IMR-90 (cell line): ENCODE measurements at regions not wholly inside any gene's neighbourhood (a gene's known extent, or its start where the extent isn't known, plus 50 kb on each side); places are given as distances from the start of the nearest gene placed in this dataset.

ENCODE experiments used
- ATAC-seq: fragments of 200-7000 bp; cut with Tn5 transposase; 2 replicates; pipeline ENCODE4 v1.9.1; 2020; ENCODE audit warnings: low read depth, mild to moderate bottlenecking, moderate library complexity
- BruUV-seq: library from RNA; stranded (reverse); fragments of 400-500 nt; replicated peaks from 2 replicates; lab custom pipeline; 2021; lab: Mats Ljungman, UMichigan
- CTCF ChIA-PET: fragments of 300-600 bp; formaldehyde crosslinking; extraction: SDS; loops from one replicate; lab custom pipeline; 2021; ENCODE audit warnings: antibody characterized with exemption; lab: Yijun Ruan, JAX
- POLR2A ChIA-PET: fragments of 300-600 bp; sonication (Branson Sonifier 250); formaldehyde crosslinking; loops from one replicate; lab custom pipeline; 2022; ENCODE audit warnings: antibody characterized with exemption; ENCODE audit not compliant: unreplicated experiment; lab: Charles Lee
- DNase-seq: peaks from one replicate; pipeline ENCODE4 v3.0.0; 2013
- H2AFZ ChIP-seq: replicated peaks from 2 replicates; pipeline ENCODE3; 2013; ENCODE audit warnings: low read length, mild to moderate bottlenecking; ENCODE audit not compliant: poor library complexity
- H2AK5ac ChIP-seq: 2 replicates; pipeline ENCODE4 v1.6.1; 2013; ENCODE audit warnings: low read depth, low read length, inconsistent platforms
- H2AK9ac ChIP-seq: replicated peaks from 2 replicates; pipeline ENCODE3; 2013; ENCODE audit warnings: mild to moderate bottlenecking, low read depth, low read length, moderate library complexity; ENCODE audit not compliant: poor library complexity
- H2BK120ac ChIP-seq: 2 replicates; pipeline ENCODE4 v1.6.1; 2013; ENCODE audit warnings: low read depth, low read length, inconsistent platforms
- H2BK15ac ChIP-seq: 3 replicates; pipeline ENCODE4 v1.6.1; 2013; ENCODE audit warnings: low read depth, low read length, inconsistent platforms
- H2BK20ac ChIP-seq: 2 replicates; pipeline ENCODE4 v1.6.1; 2013; ENCODE audit warnings: low read depth, mild to moderate bottlenecking, inconsistent platforms, low read length, moderate library complexity
- H2BK5ac ChIP-seq: 2 replicates; pipeline ENCODE4 v1.6.1; 2013; ENCODE audit warnings: mild to moderate bottlenecking, low read depth, low read length, inconsistent platforms; ENCODE audit not compliant: poor library complexity, severe bottlenecking
- H3K14ac ChIP-seq: replicated peaks from 2 replicates; pipeline ENCODE4 v1.6.1; 2013; ENCODE audit warnings: low read depth, low read length, inconsistent platforms
- H3K18ac ChIP-seq: 2 replicates; pipeline ENCODE4 v1.6.1; 2013; ENCODE audit warnings: low read depth, low read length, control low read depth
- H3K23ac ChIP-seq: 2 replicates; pipeline ENCODE4 v1.6.1; 2013; ENCODE audit warnings: low read depth, low read length, inconsistent platforms
- H3K27ac ChIP-seq: 2 replicates; pipeline ENCODE4 v1.5.1; 2013; ENCODE audit warnings: mild to moderate bottlenecking, control low read depth, low read length; ENCODE audit not compliant: insufficient read depth
- H3K27me3 ChIP-seq: 2 replicates; pipeline ENCODE4 v1.6.1; 2013; ENCODE audit warnings: low read length; ENCODE audit not compliant: control insufficient read depth, insufficient read depth
- H3K36me3 ChIP-seq: 2 replicates; pipeline ENCODE4 v1.6.1; 2013; ENCODE audit warnings: low read length, mixed read lengths; ENCODE audit not compliant: control insufficient read depth, insufficient read depth
- H3K4ac ChIP-seq: 2 replicates; pipeline ENCODE4 v1.6.1; 2013; ENCODE audit warnings: low read depth, low read length, inconsistent platforms
- H3K4me1 ChIP-seq: 2 replicates; pipeline ENCODE4 v1.6.1; 2013; ENCODE audit warnings: low read length, mixed read lengths; ENCODE audit not compliant: control insufficient read depth, insufficient read depth
- H3K4me2 ChIP-seq: 2 replicates; pipeline ENCODE4 v1.6.1; 2013; ENCODE audit warnings: low read depth, mild to moderate bottlenecking, control low read depth, low read length, moderate library complexity
- H3K4me3 ChIP-seq: 2 replicates; pipeline ENCODE4 v1.5.1; 2013; ENCODE audit warnings: low read depth, mild to moderate bottlenecking, control low read depth, low read length, moderate library complexity; ENCODE audit not compliant: insufficient read depth
- H3K56ac ChIP-seq: 2 replicates; pipeline ENCODE4 v1.6.1; 2013; ENCODE audit warnings: low read length, inconsistent platforms; ENCODE audit not compliant: insufficient read depth; ENCODE audit errors: extremely low read depth
- H3K79me1 ChIP-seq, 2 experiments: 2 replicates each; pipeline ENCODE4 v1.6.1; 2013; ENCODE audit warnings: low read length in 2 of 2, inconsistent platforms in 1 of 2, low read depth in 1 of 2
- H3K9ac ChIP-seq: 2 replicates; pipeline ENCODE4 v1.6.1; 2013; ENCODE audit warnings: low read depth, low read length, control low read depth
- H3K9me1 ChIP-seq: 2 replicates; pipeline ENCODE4 v1.6.1; 2013; ENCODE audit warnings: low read length, inconsistent platforms; ENCODE audit not compliant: insufficient read depth
- H3K9me3 ChIP-seq: 2 replicates; pipeline ENCODE4 v1.6.1; 2013; ENCODE audit warnings: low read length; ENCODE audit not compliant: control insufficient read depth, insufficient read depth
- H4K20me1 ChIP-seq: 2 replicates; pipeline ENCODE4 v1.6.1; 2013; ENCODE audit warnings: low read length, inconsistent platforms; ENCODE audit not compliant: insufficient read depth
- H4K5ac ChIP-seq: 2 replicates; pipeline ENCODE4 v1.6.1; 2013; ENCODE audit warnings: mild to moderate bottlenecking, low read depth, low read length, control low read depth
- H4K8ac ChIP-seq, 2 experiments: 2 replicates each; pipeline ENCODE4 v1.6.1; 2013; ENCODE audit warnings: low read depth in 2 of 2, low read length in 2 of 2, control low read depth in 1 of 2, inconsistent platforms in 1 of 2
- H4K91ac ChIP-seq: 2 replicates; pipeline ENCODE4 v1.6.1; 2013; ENCODE audit warnings: low read depth, low read length, inconsistent platforms; ENCODE audit not compliant: insufficient read depth
- BHLHE40 ChIP-seq: fragments of 150-350 bp; IDR thresholded peaks from 2 replicates; pipeline ENCODE4 v1.6.1; 2016; ENCODE audit warnings: mild to moderate bottlenecking, low read depth, low read length
- CEBPB ChIP-seq: IDR thresholded peaks from 2 replicates; pipeline ENCODE4 v1.6.1; 2012; ENCODE audit warnings: low read depth, low read length, improper control_type of control experiment
- CHD1 ChIP-seq: IDR thresholded peaks from 2 replicates; pipeline ENCODE4 v1.6.1; 2012; ENCODE audit warnings: low read depth, low read length, improper control_type of control experiment
- FOS ChIP-seq: fragments of 150-350 bp; IDR thresholded peaks from 2 replicates; pipeline ENCODE4 v1.6.1; 2016; ENCODE audit warnings: low read depth, low read length
- MAFK ChIP-seq: IDR thresholded peaks from 2 replicates; pipeline ENCODE4 v1.6.1; 2012; ENCODE audit warnings: low read depth, low read length, improper control_type of control experiment
- MAZ ChIP-seq: IDR thresholded peaks from 2 replicates; pipeline ENCODE4 v1.6.1; 2012; ENCODE audit warnings: low read depth, mild to moderate bottlenecking, low read length, improper control_type of control experiment, moderate library complexity, borderline replicate concordance
- MXI1 ChIP-seq: IDR thresholded peaks from 2 replicates; pipeline ENCODE4 v1.6.1; 2012; ENCODE audit warnings: low read depth, mild to moderate bottlenecking, low read length, moderate library complexity, borderline replicate concordance
- NFE2L2 ChIP-seq: fragments of 150-350 bp; IDR thresholded peaks from 2 replicates; pipeline ENCODE4 v1.6.1; 2016; ENCODE audit warnings: low read depth, mild to moderate bottlenecking, low read length
- POLR2A ChIP-seq: IDR thresholded peaks from 2 replicates; pipeline ENCODE4 v1.6.1; 2012; ENCODE audit warnings: mild to moderate bottlenecking, low read depth, low read length
- RAD21 ChIP-seq: IDR thresholded peaks from 2 replicates; pipeline ENCODE4 v1.6.1; 2012; ENCODE audit warnings: low read length, improper control_type of control experiment
- RCOR1 ChIP-seq: IDR thresholded peaks from 2 replicates; pipeline ENCODE4 v1.6.1; 2012; ENCODE audit warnings: mild to moderate bottlenecking, low read length, improper control_type of control experiment; ENCODE audit not compliant: insufficient replicate concordance
- RFX5 ChIP-seq: IDR thresholded peaks from 2 replicates; pipeline ENCODE4 v1.8.0; 2012; ENCODE audit warnings: low read depth, mild to moderate bottlenecking, low read length, moderate library complexity
- SMC3 ChIP-seq: fragments of 150-350 bp; IDR thresholded peaks from 2 replicates; pipeline ENCODE4 v1.6.1; 2016; ENCODE audit warnings: low read depth, mild to moderate bottlenecking, antibody characterized with exemption, low read length, moderate library complexity
- dilution Hi-C: fragments of 300-500 bp; cut with HindIII; formaldehyde crosslinking; loops from one replicate; pipeline ENCODE4 v1.14.3; 2018; ENCODE audit warnings: low sequenced_read_pairs; ENCODE audit not compliant: unreplicated experiment
- in situ Hi-C: fragments of 300-500 bp; cut with MboI; formaldehyde crosslinking; loops from 3 replicates; pipeline ENCODE4 v1.14.3; 2019; ENCODE audit warnings: low sequenced_read_pairs, inconsistent platforms, mixed read lengths
- intact Hi-C: fragments of 100-400 bp; cut with micrococcal nuclease; formaldehyde crosslinking; loops from 2 replicates; pipeline ENCODE4 v1.10.0; 2022
- TF ChIP-seq, protein P1 (sequence below): fragments of 150-350 bp; IDR thresholded peaks from 2 replicates; pipeline ENCODE4 v1.6.1; 2017; ENCODE audit warnings: mild to moderate bottlenecking, antibody characterized with exemption, low read length, low read depth
- TF ChIP-seq, protein P2 (sequence below): conservative IDR thresholded peaks from 2 replicates; pipeline ENCODE4 v1.5.1; 2012; ENCODE audit warnings: mild to moderate bottlenecking, low read depth, low read length, improper control_type of control experiment
- TF ChIP-seq, protein P3 (sequence below): fragments of 150-350 bp; IDR thresholded peaks from 2 replicates; pipeline ENCODE4 v1.6.1; 2016; ENCODE audit warnings: low read depth, mild to moderate bottlenecking, low read length, moderate library complexity, borderline replicate concordance

DNA sequence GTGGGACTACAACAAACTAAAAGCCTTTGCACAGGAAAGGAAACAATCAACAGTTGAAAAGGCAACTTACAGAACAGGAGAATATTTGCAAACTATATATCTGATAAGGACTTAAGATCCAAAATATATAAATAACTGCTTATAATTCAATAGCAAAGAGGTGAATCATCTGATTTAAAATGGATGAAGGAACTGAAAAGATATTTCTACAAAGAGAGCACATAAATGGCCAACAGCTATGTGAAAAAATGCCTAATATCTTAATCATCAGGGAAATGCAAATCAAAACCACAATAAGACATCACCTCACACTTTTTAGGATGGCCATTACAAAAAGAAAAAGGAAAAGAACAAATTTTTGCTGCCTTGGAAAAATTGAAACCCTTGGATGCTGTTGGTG, 100.4 kb downstream of the LURAP1L start:
- H3K14ac ChIP-seq = no peak overlapping the region; the same call in 1 of the 2 replicates
- H3K4me3 ChIP-seq = no peak overlapping the region
- no peak overlapping the region for H2BK5ac ChIP-seq
- DNase-seq (peak; percentile 55), ATAC-seq (no peak; the same call in 1 of the 2 replicates)
- H2AK5ac ChIP-seq = no peak overlapping the region
- H3K27me3 ChIP-seq = no peaks in the 10 kb centered on the region
- H3K27ac ChIP-seq = no peak overlapping the region
- ChIA-PET POLR2A (no interaction called here), CTCF (no interaction called here)
- dilution Hi-C loops (no loop called here), in situ Hi-C loops (no loop called here), intact Hi-C loops (no loop called here)
- H4K5ac ChIP-seq = no peak overlapping the region
- no peaks in the 10 kb centered on the region for H4K20me1 ChIP-seq
- TF ChIP-seq, protein P1, sequence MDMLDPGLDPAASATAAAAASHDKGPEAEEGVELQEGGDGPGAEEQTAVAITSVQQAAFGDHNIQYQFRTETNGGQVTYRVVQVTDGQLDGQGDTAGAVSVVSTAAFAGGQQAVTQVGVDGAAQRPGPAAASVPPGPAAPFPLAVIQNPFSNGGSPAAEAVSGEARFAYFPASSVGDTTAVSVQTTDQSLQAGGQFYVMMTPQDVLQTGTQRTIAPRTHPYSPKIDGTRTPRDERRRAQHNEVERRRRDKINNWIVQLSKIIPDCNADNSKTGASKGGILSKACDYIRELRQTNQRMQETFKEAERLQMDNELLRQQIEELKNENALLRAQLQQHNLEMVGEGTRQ = no peak
- TF ChIP-seq MAFK = no peak
- TF ChIP-seq BHLHE40 = no peak
- TF ChIP-seq RCOR1 = no peak
- TF ChIP-seq POLR2A = no peak
- TF ChIP-seq CHD1 = no peak
- TF ChIP-seq CEBPB = no peak
- no peak for TF ChIP-seq RFX5
- TF ChIP-seq MXI1 = no peak
- TF ChIP-seq SMC3 = no peak
- TF ChIP-seq RAD21 = no peak
- TF ChIP-seq, protein P2, sequence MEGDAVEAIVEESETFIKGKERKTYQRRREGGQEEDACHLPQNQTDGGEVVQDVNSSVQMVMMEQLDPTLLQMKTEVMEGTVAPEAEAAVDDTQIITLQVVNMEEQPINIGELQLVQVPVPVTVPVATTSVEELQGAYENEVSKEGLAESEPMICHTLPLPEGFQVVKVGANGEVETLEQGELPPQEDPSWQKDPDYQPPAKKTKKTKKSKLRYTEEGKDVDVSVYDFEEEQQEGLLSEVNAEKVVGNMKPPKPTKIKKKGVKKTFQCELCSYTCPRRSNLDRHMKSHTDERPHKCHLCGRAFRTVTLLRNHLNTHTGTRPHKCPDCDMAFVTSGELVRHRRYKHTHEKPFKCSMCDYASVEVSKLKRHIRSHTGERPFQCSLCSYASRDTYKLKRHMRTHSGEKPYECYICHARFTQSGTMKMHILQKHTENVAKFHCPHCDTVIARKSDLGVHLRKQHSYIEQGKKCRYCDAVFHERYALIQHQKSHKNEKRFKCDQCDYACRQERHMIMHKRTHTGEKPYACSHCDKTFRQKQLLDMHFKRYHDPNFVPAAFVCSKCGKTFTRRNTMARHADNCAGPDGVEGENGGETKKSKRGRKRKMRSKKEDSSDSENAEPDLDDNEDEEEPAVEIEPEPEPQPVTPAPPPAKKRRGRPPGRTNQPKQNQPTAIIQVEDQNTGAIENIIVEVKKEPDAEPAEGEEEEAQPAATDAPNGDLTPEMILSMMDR = no peak
- TF ChIP-seq MAZ = no peak
- no peak for TF ChIP-seq NFE2L2
- no peak for TF ChIP-seq FOS
- TF ChIP-seq, protein P3, sequence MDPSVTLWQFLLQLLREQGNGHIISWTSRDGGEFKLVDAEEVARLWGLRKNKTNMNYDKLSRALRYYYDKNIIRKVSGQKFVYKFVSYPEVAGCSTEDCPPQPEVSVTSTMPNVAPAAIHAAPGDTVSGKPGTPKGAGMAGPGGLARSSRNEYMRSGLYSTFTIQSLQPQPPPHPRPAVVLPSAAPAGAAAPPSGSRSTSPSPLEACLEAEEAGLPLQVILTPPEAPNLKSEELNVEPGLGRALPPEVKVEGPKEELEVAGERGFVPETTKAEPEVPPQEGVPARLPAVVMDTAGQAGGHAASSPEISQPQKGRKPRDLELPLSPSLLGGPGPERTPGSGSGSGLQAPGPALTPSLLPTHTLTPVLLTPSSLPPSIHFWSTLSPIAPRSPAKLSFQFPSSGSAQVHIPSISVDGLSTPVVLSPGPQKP = no peak
- no peak overlapping the region for H3K4me2 ChIP-seq
- H2AFZ ChIP-seq = no peak overlapping the region
- H2BK20ac ChIP-seq = no peak overlapping the region
- H3K79me1 ChIP-seq = no peaks in the 10 kb centered on the region
- no peak overlapping the region for H3K23ac ChIP-seq
- H2BK15ac ChIP-seq = no peak overlapping the region
- no peaks in the 10 kb centered on the region for H3K36me3 ChIP-seq
- H3K18ac ChIP-seq = no peak overlapping the region
- H3K9me1 ChIP-seq = no peaks in the 10 kb centered on the region
- H3K9me3 ChIP-seq = no peaks in the 10 kb centered on the region
- H3K56ac ChIP-seq = no peak overlapping the region
- H2AK9ac ChIP-seq = no peak overlapping the region
- H3K4ac ChIP-seq = no peak overlapping the region
- no TSS peak for BruUV-seq
- H4K8ac ChIP-seq = no peak overlapping the region; a peak in 1 of 4 replicates
- H3K9ac ChIP-seq = no peak overlapping the region
- no peak overlapping the region for H4K91ac ChIP-seq
- no peaks in the 10 kb centered on the region; the same call in 1 of the 2 replicates for H3K4me1 ChIP-seq
- no peak overlapping the region for H2BK120ac ChIP-seq
